ENCODE measurements at regions not wholly inside any gene's neighbourhood (a gene's known extent, or its start where the extent isn't known, plus 50 kb on each side); places are given as distances from the start of the nearest gene placed in this dataset.

- TF ChIP-seq, protein P1, sequence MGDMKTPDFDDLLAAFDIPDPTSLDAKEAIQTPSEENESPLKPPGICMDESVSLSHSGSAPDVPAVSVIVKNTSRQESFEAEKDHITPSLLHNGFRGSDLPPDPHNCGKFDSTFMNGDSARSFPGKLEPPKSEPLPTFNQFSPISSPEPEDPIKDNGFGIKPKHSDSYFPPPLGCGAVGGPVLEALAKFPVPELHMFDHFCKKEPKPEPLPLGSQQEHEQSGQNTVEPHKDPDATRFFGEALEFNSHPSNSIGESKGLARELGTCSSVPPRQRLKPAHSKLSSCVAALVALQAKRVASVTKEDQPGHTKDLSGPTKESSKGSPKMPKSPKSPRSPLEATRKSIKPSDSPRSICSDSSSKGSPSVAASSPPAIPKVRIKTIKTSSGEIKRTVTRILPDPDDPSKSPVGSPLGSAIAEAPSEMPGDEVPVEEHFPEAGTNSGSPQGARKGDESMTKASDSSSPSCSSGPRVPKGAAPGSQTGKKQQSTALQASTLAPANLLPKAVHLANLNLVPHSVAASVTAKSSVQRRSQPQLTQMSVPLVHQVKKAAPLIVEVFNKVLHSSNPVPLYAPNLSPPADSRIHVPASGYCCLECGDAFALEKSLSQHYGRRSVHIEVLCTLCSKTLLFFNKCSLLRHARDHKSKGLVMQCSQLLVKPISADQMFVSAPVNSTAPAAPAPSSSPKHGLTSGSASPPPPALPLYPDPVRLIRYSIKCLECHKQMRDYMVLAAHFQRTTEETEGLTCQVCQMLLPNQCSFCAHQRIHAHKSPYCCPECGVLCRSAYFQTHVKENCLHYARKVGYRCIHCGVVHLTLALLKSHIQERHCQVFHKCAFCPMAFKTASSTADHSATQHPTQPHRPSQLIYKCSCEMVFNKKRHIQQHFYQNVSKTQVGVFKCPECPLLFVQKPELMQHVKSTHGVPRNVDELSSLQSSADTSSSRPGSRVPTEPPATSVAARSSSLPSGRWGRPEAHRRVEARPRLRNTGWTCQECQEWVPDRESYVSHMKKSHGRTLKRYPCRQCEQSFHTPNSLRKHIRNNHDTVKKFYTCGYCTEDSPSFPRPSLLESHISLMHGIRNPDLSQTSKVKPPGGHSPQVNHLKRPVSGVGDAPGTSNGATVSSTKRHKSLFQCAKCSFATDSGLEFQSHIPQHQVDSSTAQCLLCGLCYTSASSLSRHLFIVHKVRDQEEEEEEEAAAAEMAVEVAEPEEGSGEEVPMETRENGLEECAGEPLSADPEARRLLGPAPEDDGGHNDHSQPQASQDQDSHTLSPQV (IDR thresholded peaks at IDR 0.05): no peak
Observed at GRCh38 chr2:67057123-67057522, 340.0 kb upstream of the ETAA1 start (continued).

GRCh38 chr2:67057901-67058703 lies 339.0 kb upstream of the ETAA1 start:
- Histone ChIP-seq H3K4me3 (no peak overlapping the region), H3K36me3 (ENCODE audit: control insufficient read depth in 2 of 2, insufficient read depth in 2 of 2, low read length in 1 of 2) (no peaks in the 10 kb centered on the region), H3K27me3 (replicated peaks in 1 of 2; ENCODE audit: control insufficient read depth in 2 of 2, insufficient read depth in 2 of 2, low read length in 1 of 2) (no peaks in the 10 kb centered on the region), H3K27ac (ENCODE audit: control insufficient read depth, insufficient read depth) (no peak overlapping the region), H3K4me2 (ENCODE audit: control insufficient read depth, insufficient read depth) (no peak overlapping the region), H3K4me1 (ENCODE audit: control insufficient read depth, insufficient read depth, low read length) (no peaks in the 10 kb centered on the region), H2AFZ (ENCODE audit: control insufficient read depth, low read depth, low read length) (no peak overlapping the region), H3K9ac (ENCODE audit: control insufficient read depth, insufficient read depth, low read length) (no peak overlapping the region), H4K20me1 (ENCODE audit: control insufficient read depth, insufficient read depth) (no peaks in the 10 kb centered on the region), H3K9me3 (replicated peaks; ENCODE audit: control insufficient read depth, insufficient read depth, low read length) (no peaks in the 10 kb centered on the region), H3K79me2 (ENCODE audit: control insufficient read depth, insufficient read depth, low read length) (no peaks in the 10 kb centered on the region)
- FAIRE-seq: no peak
- ATAC-seq: no peak
- DNase-seq (ENCODE audit: low read depth, low spot score): no peak
- no peak for TF ChIP-seq EED (IDR thresholded peaks at IDR 0.05; ENCODE audit: low read depth)
- WGBS (ENCODE audit: insufficient coverage, insufficient replicate concordance, low lambda C conversion rate, missing lambda C conversion rate): 2% methylated on average over 2 of the region's 2 CpGs
- ChIA-PET POLR2A (no interaction called here), RAD21 (ENCODE audit: unreplicated experiment) (no interaction called here), SMC1A (ENCODE audit: uncharacterized antibody, unreplicated experiment) (no interaction called here), CTCF (interaction anchor here (0.6 kb wide), 1 partner anchor 541 kb away, joined by 4 read pairs; no protein-coding TSS in a partner anchor)
- intact Hi-C loops (cut with micrococcal nuclease; ENCODE audit: unreplicated experiment) (no loop called here), in situ Hi-C loops (cut with MboI) (no loop called here)
- no TSS peak for BruUV-seq (replicated peaks)

Measured in GM12878 (cell line).